Adrenal gland (tissue), 5 donors: ENCODE measurements at regions not wholly inside any gene's neighbourhood (a gene's known extent, or its start where the extent isn't known, plus 50 kb on each side); places are given as distances from the start of the nearest gene placed in this dataset.

ENCODE experiments used
- POLR2A ChIP-seq, 2 donors: fragments of 450-650 bp; IDR thresholded peaks; one replicate each; pipeline ENCODE4 v1.6.1; 2017; ENCODE audit warnings: antibody characterized with exemption in 2 of 2, mild to moderate bottlenecking in 2 of 2, moderate library complexity in 1 of 2
- TF ChIP-seq, protein P1 (sequence below), 6 experiments: fragments of 450-650 bp in 4 of 6; fragments of 200-600 bp in 2 of 6; sonication (generic) in 1 of 6; IDR thresholded peaks; 1 replicate in 5 of 6; 2 replicates in 1 of 6; pipeline versions ENCODE4 v1.5.1 to v1.8.0; 2016 to 2021; ENCODE audit warnings: antibody characterized with exemption in 6 of 6, mild to moderate bottlenecking in 2 of 6, moderate library complexity in 1 of 6
- donor health status: DM: no; HTN: no; CAD: no.

DNA sequence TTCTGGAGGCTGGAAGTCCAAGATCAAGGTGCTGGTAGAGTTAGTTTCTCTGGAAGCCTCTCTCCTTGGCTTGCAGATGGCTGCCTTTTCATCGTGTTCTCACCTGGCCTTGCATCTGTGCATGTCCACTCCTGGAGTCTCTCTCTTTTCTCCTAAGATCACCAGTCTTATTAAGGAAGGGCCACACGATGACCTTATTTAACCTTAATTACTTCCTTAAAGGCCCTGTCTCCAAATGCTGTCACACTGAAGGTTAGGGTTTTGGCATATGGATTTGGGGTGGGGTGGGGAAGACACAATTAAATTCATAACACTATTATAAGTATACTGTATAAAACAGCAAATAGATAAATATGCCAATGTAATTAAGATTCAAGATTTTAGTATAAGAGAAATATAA is 402.4 kb upstream of the HS6ST1 start:
- TF ChIP-seq, protein P1, sequence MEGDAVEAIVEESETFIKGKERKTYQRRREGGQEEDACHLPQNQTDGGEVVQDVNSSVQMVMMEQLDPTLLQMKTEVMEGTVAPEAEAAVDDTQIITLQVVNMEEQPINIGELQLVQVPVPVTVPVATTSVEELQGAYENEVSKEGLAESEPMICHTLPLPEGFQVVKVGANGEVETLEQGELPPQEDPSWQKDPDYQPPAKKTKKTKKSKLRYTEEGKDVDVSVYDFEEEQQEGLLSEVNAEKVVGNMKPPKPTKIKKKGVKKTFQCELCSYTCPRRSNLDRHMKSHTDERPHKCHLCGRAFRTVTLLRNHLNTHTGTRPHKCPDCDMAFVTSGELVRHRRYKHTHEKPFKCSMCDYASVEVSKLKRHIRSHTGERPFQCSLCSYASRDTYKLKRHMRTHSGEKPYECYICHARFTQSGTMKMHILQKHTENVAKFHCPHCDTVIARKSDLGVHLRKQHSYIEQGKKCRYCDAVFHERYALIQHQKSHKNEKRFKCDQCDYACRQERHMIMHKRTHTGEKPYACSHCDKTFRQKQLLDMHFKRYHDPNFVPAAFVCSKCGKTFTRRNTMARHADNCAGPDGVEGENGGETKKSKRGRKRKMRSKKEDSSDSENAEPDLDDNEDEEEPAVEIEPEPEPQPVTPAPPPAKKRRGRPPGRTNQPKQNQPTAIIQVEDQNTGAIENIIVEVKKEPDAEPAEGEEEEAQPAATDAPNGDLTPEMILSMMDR (IDR thresholded peaks at IDR 0.05), result no peak
- no peak for TF ChIP-seq POLR2A (IDR thresholded peaks at IDR 0.05)
